HG03108 (cell line): ENCODE measurements at regions not wholly inside any gene's neighbourhood (a gene's known extent, or its start where the extent isn't known, plus 50 kb on each side); places are given as distances from the start of the nearest gene placed in this dataset.

Source experiments
- ATAC-seq: cut with Tn5 transposase; IDR thresholded peaks from one replicate; pipeline ENCODE4 v1.9.1; 2021; ENCODE audit warnings: moderate library complexity; ENCODE audit not compliant: unreplicated experiment

DNA sequence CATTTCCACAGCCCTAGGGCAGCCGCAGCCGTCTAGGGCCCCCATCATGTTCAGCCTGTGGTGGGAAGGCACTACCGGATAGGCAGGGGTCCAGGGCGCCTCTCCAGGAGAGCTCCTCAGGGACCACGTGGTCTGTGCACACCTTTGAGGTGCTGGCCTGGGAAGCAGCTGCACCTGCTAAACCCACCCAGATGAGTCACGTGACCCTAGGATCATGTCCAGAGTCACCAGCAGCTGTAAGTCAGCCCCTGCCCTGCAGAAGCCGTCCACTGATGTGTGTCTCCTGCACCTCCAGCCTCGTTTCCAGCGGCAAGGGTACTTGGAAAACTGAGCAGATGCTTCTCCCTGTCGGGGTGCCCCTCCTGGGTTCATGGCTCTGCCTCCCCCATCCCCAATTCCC lies 682.6 kb upstream of the SALL3 start:
- ATAC-seq, result no peak

DNA sequence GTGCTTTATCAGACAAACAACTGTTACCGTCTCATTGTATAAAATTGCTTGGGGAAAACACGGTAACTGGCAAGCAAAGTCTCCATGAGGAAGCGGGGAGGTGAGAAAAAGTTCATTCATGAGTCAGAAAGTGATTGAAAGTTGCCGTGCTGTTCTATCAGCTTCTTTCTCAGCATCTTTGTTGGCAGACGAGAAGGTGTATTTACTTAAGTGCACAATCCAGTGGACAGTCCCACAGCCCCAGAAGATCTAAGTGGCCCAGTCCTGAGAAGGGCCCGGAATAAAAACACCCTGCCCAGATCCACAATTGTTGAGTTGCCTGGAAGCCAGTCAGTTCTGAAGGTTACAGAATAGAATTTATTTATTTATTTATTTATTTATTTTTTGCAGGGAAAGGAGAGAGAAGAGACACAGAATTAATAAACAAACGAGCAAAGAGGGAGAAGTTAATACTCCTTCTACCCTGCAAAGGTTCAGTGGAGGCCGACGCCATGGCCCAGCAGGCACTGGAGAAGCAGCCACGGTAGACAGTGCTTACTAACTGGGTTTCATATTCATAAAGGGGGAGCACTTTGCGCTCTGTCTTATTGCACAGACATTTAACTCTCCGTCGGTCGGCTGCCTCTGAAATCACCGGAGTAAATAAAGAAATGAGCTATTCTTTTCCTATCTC lies 676.0 kb upstream of the SALL3 start:
- no peak for ATAC-seq

DNA sequence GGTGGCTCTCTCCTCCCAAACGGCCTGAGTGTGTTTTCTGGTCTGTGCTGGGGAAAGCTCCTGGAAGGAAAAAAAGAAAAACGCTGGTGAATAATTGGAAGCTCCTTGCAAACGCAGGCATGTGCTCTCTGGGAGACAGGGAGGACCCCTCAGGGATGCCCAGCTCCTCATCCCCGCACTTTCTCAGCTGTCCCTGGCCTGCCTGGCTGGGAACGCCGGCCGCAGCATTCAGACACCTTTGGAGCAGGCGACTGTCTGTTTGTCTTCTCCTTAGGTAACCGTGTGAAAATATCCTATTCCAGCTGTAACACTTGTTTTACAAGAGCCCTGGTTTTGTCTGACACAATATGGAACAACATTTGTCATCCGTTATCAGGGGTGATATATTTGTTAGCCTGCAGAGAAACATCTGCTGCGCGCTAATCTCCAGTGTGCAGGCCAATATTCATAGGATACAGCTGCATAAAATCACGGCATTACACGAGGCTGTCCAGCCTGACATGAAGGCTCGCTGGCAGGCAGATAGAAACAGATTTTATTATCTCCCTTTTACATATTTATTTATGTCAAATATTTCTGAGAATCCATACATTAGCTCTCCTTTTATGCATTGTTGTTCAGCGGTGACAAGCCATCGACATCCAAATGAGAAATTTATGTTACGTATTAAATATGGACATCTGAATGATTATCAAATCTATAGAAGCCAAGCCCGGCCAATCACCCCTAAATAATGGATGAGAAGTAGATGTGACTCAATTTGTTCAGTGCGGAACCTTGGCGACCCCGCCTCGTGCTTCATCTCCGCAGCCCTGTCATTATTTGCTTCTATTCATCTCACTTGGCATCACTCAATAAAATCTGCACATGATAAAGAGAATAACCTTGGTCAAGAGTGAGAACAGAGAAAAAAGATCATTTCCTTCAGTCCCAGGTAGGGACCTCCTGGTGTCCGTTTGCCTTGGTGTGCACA lies 675.1 kb upstream of the SALL3 start:
- no peak for ATAC-seq

DNA sequence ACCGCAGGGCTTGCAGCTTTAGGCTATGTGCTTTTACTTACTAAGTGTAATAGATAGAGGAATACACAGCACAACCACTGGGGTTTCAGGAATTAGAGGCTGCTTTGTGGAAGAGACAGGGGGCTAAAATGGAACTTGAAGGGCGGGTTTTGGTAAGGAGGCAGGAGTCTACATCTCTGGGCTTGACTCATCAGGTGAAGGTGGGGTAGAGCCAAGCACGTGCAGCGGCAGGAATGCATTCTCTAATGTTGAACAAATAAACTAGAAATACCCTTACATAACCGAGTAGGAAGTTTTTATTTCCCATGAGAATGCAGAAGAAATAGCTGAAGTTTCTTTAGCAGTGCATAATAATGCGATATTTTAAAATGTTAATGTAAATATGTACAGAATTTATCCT lies 673.8 kb upstream of the SALL3 start:
- ATAC-seq, result no peak

DNA sequence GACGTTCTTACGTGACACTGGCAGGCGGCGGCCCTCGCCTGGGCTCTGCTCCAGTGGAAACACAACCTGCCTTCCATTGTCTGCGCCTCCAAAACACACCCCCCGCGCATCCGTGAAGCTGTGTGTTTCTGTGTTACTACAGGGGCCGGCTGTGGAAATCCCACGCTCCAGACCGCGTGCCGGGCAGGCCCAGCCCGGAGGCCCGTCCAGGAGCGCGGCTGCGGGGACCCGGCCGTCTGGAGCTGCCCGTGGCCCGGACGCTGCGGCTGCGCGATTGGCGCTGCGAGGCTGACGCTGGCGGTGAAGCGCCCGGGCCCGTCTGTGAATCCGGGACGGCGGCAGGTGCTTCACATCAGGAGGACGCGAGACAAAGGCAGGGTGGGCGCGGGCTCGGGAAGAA lies 670.3 kb upstream of the SALL3 start:
- ATAC-seq, result no peak

DNA sequence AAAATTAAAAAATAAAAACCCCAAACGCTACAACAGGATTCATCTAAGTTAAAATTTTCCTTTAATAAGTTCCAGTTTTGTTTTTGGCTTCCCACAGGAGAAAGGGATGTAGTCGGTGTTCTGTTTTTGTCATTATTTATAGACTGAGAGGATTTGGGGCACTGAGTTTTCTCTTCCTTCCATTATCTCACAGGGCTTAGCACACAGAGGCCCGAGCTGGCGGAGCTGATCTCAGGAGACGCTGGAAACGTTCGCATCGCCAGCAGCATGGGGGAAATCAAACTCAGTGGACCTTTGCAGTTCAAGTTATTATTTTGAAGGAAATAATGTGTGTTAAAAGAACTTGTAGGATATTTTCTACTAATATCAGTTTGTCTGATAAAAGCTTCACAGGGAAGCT lies 669.7 kb upstream of the SALL3 start:
- ATAC-seq, result no peak

DNA sequence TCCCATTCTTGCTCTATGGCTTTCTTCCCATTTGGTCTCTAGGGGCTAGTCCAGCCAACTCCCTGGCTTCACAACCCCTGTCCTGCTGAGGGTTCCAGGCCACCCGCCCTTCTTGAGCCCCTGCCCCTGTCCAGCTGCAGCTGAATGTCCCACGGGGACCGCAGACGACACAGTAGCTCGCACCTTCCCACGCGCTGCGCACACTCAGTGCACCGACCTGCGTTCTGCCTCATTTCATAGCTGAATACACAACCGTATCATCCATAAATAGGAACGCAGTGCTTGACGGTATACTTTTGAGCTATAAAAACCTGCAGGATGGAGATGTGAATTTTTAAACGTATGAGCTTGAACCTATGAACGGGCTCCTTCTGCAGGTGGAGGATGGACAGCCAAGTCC lies 660.4 kb upstream of the SALL3 start:
- no peak for ATAC-seq

DNA sequence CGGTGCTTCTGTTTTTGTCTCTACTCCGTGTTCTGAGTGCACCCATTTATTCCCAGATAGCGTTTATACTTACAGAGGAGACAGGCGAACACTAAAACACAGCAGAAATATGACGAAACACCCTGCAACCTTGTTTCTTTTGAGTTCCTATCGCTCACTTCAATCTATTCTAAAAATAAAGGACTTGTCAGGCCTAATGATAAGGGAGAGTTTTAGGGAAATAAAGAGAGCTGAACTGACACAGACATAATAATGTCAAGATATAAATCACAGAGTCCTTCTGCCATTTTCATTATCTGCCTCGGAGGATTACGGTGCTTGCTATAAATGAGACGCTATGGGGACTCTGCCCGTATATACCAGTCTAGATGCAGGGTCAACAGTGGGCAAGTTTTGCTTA lies 659.7 kb upstream of the SALL3 start:
- no peak for ATAC-seq

DNA sequence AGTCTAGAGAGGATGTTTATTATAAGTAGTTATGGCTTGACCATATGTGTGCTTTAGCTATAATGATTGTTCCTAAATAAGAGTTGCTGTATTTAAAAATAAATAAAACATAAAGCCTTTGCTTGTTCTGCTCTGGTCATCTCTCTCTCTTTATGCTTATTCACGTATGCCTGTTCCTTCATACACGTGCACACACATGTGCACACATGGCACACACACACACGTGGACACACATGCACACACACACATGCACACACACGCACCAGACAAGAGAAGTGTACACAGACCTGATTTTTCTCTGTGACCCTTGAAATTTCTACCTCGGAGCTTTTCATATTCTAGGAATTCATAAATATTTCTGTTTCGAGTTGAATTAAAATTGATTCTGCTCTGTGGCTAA lies 658.2 kb upstream of the SALL3 start:
- ATAC-seq, result no peak

DNA sequence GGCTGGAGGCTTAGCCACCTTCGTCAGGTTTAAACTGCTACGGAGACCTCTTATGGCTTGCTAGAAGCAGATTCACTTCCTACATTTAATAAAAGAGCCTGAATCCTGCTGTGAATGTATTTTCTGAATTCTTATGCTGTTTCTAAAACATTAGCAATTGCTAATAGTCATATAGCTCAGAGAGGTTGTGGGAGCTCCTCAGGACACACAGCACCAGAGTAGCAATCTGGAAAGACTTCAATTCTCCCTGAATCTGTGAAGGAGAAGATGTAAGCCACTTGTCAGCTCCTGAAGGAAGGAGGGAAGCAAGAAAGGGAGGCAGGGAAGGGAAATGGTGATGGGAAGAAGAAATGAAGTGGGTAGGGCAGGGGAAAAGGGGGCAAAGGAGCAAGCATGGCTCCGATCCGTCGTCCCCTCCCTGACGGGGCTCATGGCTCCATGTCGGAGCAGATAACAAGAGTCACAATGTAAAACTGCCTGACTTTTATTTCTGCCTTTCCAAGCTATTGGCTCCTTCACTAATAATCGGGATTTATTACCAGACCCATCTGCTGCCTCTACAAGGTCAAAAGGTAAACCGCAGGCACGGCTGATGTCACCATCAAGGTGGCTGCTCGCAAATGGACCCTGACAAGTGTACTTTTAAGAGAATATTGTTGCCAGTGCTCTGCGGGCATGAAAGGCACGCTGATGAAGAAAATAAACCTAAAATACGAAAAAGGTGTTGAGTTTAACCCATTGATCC lies 656.0 kb upstream of the SALL3 start:
- ATAC-seq, result no peak

DNA sequence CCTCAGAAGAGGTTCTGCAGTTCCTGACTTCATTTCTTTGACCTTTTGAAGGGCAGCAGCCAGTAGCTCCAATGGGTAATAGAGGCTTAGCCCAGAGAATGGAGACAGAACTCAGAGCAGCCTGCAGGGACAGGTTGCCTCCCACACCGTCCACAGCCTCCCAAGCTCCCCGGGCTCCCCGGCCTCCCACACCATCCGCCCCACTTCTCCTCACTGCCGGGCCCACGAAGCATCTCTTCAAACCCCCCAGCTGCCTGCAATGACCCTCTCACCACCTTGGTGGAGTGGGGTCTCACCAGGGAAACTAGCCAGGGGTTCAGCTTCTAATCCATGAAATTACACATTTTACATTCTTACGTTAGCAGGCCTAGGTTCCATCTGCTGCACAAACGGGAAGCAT lies 652.0 kb upstream of the SALL3 start:
- no peak for ATAC-seq

DNA sequence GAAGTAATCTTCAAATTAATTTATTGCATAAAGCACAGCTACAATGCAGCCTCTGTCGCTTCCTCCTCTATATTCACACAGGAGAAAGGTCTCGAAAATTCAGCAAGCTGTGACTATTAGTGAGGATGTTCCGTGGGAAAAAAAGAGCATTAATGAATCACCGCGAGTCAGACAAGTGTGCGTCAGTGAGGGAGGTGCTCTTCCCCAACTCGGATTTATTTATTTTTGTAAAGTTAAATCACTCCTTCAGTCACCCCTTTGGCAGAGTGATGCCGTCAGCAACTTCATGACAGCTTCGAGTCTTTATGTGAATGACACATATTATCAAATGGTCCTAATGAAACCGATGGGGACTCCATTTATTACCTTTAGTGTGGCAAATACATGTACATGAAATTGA lies 648.9 kb upstream of the SALL3 start:
- ATAC-seq, result no peak

DNA sequence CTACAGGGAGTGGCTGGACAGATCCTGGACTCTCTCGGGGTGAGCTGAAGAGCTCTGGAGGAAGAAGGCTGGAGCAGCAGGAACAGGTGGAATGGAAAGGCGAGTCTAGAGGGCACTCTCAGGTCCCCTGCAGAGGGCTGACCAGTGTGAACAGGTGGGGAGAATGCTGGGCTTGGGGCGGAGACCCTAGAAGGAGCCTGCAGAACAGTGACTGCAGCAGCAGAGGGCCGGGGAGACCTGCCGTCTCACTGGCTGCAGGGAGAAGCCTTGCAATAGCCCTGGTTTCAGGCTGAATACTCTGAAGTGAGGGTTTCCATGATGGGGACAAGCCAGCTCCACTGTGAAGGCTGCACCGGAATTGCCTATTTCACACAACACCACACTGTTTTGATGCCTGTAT lies 626.7 kb upstream of the SALL3 start:
- no peak for ATAC-seq

DNA sequence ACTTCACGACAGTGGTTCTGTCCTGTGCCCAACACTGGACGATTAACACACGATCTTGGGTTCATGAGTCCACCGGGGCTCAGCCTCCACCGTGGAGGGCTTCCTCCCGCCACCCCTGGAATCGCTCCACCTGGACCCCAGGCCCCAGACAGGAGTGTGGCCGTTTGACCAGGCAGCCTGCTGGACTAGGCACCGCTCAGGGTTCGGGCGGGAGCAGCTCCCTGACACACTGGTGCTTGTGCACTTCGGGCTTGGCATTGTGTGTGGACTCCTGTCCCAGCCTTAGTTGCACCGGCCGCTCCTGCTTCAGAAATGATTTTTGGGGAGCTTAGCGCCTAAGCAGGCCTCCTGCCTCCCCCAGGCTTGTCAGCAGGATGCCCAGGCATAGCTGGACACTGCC lies 617.4 kb upstream of the SALL3 start:
- ATAC-seq, result no peak

DNA sequence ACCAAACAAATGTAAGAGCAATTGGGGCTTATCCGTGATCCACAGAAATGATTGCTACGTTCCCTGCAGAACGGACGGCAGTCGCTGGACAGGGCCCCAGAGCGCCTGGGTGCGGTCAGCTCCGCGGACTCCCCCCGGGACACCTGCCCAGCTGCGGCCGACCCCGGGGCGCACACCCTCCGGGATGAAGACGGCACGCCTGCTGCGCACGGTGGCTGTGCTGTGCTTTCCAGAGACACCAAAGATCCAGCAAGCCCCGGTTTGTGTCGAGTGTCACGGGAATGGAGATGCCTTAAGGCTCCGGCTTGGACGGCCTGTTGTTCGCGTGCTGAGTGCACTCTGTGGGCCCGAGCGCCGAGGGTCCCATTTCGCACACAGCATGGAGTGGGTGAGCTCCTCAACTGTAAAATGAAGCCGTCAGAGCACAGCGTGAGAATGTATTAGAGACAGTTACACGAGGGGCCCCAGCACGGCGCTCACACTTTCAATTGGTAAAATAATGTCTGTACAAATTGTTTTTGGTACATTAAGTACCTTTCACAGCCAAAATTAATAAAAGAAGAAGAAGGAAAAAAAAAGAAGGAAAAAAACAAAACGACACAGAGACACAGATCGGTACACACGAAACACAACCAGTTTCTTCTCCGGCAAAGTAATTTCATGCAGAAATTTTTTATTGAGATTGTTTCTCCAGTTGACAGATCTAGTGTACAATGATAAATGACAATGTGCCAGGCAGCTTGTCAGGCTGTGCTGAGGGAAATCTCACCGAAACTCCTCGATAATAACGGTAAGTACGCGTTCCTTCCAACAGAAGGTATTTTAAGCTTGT lies 615.8 kb upstream of the SALL3 start:
- no peak for ATAC-seq

DNA sequence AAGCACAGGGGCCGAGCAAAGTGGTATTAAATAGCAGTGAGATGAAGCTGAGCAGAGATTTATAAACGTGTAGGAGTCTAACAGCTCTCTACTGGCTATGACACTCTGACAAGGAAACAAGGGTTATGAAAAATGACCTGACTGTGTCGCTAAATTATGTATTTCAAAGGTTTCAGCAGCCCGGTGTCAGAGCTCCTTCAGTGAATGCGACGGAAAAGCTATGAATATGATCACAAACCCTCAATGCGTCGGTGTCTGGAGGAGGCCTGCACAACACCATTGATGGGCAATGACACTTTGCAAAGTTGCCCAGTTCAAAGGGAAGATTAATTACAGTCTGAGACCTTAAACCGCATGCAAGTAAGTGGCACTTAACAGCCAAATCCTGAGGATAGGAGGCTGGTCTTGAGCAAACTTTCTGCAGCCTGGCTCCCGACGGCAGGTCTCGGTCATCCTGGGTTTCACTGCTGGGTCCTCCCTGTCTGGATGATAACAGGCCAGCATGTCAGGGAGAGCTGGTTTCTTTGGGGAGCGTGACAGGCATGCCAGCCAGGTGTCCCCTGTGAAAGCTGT lies 615.1 kb upstream of the SALL3 start:
- no peak for ATAC-seq

DNA sequence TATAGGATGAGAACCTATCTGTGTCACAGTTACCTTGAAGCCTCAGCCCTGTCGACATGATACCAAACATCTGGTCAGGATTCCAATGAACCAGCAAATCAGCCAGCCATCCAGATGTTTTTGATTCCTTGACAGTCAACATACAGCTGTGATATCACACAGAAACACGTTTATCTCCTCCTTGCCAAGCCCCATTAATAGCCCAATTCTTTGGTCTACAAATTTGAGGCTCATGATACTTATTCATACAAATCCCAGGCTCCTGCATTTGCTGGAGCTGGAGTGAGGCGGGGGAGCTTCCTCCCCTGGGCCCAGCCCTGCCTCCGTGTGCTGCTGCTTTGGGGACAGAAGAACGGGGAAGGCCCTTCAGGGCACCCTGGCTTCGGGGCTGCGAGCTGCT lies 611.6 kb upstream of the SALL3 start:
- no peak for ATAC-seq

DNA sequence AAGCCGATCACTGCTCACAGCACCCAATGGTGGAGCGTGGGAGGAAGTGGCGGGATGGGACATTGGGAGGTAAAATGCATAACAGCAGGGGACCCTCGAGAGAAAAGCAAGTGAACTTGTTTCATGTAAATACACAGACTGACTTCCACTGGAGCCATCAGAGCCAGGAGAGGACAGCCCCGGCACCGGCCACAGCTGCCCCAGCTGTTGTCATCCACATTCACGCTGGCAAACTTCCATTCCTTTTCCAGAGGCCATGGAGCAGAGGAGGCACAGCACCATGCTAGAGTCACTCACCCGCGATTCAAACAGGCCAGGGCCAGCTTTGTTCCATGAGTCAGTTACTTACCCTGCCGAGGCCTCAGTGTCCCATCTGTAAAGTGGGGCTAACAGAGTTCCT lies 610.9 kb upstream of the SALL3 start:
- no peak for ATAC-seq

DNA sequence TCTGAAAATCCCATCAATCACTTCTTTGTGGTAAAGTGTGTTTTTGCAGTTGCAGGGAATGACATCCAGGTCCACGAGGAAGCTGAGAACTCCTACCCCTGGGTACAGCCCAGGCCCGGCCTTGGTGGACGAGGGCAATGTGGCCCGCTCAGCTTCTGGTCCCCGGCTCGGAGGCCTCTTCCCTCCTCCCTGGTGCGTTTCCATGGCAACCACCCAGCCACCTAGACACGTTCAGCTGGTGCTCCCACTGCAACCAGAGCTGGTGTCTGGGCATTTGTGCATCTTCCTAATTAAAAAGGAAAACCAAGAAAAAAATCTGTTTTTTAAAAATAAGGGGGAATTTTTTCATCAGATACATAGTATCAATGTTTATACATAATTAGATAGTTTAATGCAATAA lies 603.6 kb upstream of the SALL3 start:
- no peak for ATAC-seq

DNA sequence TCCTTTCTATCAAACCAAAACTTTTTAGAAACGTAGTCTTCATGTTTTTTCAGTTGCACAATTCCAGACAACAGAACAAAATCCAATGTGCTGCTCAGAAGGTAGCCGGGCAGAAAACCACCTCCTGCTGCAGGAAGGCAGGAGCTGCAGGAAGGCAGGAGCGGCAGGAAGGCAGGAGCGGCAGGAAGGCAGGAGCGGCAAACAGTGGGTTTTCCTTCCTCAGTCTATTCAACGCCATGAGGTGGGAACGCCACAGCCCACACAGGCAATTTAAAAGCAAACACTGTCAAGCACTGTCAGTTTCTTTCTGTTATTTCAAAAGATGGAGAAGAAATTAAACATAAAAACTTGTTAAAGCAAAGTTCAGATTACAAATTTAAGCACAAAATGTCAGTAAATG lies 601.2 kb upstream of the SALL3 start:
- ATAC-seq, result no peak

DNA sequence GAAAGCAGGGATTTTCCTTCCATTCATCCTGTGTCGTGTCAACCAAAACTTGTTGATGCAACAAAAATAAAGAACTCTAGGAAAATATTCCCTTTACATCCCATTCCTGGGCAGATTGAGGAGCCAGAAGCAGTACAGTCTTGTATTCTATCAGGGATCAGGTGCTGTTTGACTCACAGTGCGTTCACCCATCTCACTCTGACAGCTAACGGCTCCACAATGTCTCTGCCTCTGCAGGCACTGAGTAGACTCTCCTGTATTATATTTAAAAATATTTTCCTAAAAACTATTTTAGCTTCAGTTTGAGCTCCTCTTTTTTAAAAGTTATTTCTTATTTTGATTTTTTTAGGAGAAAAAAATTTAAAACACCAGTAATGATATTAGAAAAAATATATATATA lies 600.6 kb upstream of the SALL3 start:
- ATAC-seq, result no peak
